ENCODE measurements at regions not wholly inside any gene's neighbourhood (a gene's known extent, or its start where the extent isn't known, plus 50 kb on each side); places are given as distances from the start of the nearest gene placed in this dataset.

DNA sequence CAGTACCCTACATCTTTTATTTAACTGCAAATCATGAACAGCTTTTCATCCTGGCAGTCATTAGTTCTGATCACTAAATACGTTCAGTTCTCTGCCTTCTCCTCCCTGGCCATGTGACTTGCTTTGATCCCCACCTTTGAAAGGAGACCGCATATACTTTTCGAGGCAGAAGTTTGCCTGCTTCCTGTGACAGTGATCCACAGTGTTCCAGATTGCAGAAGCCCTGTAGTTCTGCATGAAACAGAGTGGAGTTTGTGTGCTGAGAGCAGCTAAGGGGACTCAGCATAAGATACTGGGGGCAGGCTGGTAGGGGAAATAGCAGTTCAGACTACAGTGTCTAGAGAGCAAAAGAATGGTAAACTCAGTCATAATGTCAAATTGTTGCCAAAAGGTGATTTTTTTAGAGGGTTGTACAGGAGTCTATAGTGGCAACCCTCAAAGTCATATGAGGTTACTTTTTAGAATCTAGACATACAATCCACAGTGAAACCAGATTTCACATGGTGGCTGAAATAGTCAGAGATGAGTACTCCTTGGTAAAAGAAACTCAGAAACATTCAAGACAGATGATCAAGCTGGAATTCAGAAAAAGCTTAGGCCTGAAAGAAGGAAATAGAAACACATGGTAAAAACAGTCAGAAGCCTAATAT is 1800.4 kb upstream of the CELF4 start:
- no peak for TF ChIP-seq EZH2phosphoT487 (IDR thresholded peaks at IDR 0.05; ENCODE audit: borderline replicate concordance, low read length)
- TF ChIP-seq, protein P1, sequence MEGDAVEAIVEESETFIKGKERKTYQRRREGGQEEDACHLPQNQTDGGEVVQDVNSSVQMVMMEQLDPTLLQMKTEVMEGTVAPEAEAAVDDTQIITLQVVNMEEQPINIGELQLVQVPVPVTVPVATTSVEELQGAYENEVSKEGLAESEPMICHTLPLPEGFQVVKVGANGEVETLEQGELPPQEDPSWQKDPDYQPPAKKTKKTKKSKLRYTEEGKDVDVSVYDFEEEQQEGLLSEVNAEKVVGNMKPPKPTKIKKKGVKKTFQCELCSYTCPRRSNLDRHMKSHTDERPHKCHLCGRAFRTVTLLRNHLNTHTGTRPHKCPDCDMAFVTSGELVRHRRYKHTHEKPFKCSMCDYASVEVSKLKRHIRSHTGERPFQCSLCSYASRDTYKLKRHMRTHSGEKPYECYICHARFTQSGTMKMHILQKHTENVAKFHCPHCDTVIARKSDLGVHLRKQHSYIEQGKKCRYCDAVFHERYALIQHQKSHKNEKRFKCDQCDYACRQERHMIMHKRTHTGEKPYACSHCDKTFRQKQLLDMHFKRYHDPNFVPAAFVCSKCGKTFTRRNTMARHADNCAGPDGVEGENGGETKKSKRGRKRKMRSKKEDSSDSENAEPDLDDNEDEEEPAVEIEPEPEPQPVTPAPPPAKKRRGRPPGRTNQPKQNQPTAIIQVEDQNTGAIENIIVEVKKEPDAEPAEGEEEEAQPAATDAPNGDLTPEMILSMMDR (IDR thresholded peaks at IDR 0.05; ENCODE audit: low read depth, low read length, poor library complexity, severe bottlenecking) = no peak

Measured in DOHH2 (cell line).